ENCODE measurements at regions not wholly inside any gene's neighbourhood (a gene's known extent, or its start where the extent isn't known, plus 50 kb on each side); places are given as distances from the start of the nearest gene placed in this dataset.

DNA sequence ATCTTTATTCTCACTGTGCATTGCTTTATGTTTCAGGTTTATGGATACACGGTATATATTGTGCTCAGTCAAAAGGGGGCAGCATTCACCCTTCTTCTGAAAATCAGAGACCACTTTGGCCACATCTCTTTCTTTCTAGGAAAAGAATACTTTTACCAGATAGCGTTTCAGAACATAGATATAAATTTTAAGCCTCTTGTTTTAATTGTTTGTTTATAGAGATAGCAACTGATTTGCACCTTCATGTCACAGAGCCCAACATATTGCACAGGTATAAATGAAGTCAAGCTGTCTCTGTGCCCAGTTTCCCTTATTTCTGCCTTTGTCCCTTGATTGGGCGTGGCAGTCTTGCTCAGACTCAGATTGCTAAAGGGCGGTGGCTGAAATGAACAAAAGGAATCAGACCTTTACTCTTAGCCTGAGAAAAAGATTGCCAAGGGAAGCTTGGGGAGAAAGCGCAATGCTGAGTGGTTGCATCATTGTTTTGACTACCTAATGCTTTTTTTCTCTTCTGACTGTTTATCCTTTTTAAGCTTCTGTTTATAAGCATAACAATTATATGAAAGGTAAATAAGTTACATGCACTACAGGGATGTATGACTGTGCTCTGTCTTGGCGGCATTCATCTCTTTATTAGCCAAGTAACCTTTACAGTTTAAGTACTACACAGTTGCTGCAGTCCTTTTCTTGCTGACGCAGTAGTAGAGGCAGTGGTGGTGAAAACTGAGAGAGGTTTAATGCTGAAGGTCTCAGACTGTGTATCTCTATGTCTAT is 70.8 kb upstream of the ZBTB20 start:
- no peak overlapping the region for H2AFZ ChIP-seq (ENCODE audit: low read length)
- CTCF ChIA-PET (ENCODE audit: low intra/inter-chr PET ratio, low total read pairs): interaction anchor here (0.8 to 1.5 kb wide), 4 partner anchors 475 to 602 kb away, joined by 5 to 9 read pairs (median 6); no protein-coding TSS in a partner anchor
- intact Hi-C loops (cut with micrococcal nuclease; ENCODE audit: unreplicated experiment) (loop anchor here (1.0 to 10.0 kb wide), 6 partner anchors 123 to 707 kb away; no protein-coding TSS in a partner anchor), in situ Hi-C loops (cut with HindIII; ENCODE audit: extremely low pct_ligation_motif_present, low pct_unique_long_range_greater_than_20kb) (loop anchor here (5.0 kb wide), 2 partner anchors 474 to 599 kb away; no protein-coding TSS in a partner anchor)
- H3K9ac ChIP-seq (ENCODE audit: insufficient read depth, low read depth, low read length): no peak overlapping the region
- WGBS (ENCODE audit: low lambda C conversion rate): 17% methylated on average over 7 of the region's 7 CpGs
- POLR2A ChIA-PET: no interaction called here
- ATAC-seq: peak; percentile 82
- no TSS peak for BruUV-seq (replicated peaks)
- peak; percentile 48 for FAIRE-seq
- H3K27ac ChIP-seq (ENCODE audit: extremely low read length, insufficient read depth, low read length): no peak overlapping the region
- H3K9me3 ChIP-seq (ENCODE audit: low read length): no peaks in the 10 kb centered on the region
- DNase-seq (ENCODE audit: low spot score): peak; percentile 32
- no peaks in the 10 kb centered on the region for H3K79me2 ChIP-seq (ENCODE audit: insufficient read depth, low read length)
- peaks cover 15% of the 10 kb centered on the region for H3K4me1 ChIP-seq (ENCODE audit: insufficient read depth, low read length)
- no peaks in the 10 kb centered on the region for H4K20me1 ChIP-seq (ENCODE audit: insufficient read depth, low read length)
- no peaks in the 10 kb centered on the region for H3K36me3 ChIP-seq (replicated peaks in 1 of 2; ENCODE audit: control insufficient read depth in 1 of 2, insufficient read depth in 2 of 2, low read length in 2 of 2)
- no peak overlapping the region for H3K4me3 ChIP-seq (replicated peaks in 1 of 3; ENCODE audit: insufficient read depth in 1 of 3, low read depth in 2 of 3, low read length in 3 of 3)
- H3K4me2 ChIP-seq (ENCODE audit: low read depth, low read length): no peak overlapping the region
- no peaks in the 10 kb centered on the region for H3K27me3 ChIP-seq (ENCODE audit: control insufficient read depth in 1 of 2, insufficient read depth in 2 of 2, low read length in 2 of 2)
- TF ChIP-seq ZNF572 (CRISPR knock-in tag; IDR thresholded peaks at IDR 0.05) (no peak), PRPF4 (IDR thresholded peaks at IDR 0.05; ENCODE audit: low read depth, low read length, poor library complexity, severe bottlenecking) (no peak), RAD21 (CRISPR knock-in tag; IDR thresholded peaks at IDR 0.05) (0 out of 2 replicates have a peak, but pooled peaks have one; percentile 31), ZNF264 (CRISPR knock-in tag; IDR thresholded peaks at IDR 0.05) (no peak), TOE1 (CRISPR knock-in tag; IDR thresholded peaks at IDR 0.05) (no peak), TCF12 (IDR thresholded peaks at IDR 0.05) (no peak), TCF12 (CRISPR knock-in tag; IDR thresholded peaks at IDR 0.05) (no peak), TEAD2 (CRISPR knock-in tag; IDR thresholded peaks at IDR 0.05) (no peak), BRCA1 (CRISPR knock-in tag; IDR thresholded peaks at IDR 0.05) (no peak), ISX (CRISPR knock-in tag; conservative IDR thresholded peaks at IDR 0.05) (no peak), SMC3 (IDR thresholded peaks at IDR 0.05; ENCODE audit: low read length) (peak; percentile 54; the same call in 1 of the 2 replicates), ZNF556 (CRISPR knock-in tag; IDR thresholded peaks at IDR 0.05; ENCODE audit: borderline replicate concordance) (no peak), BCL6 (CRISPR knock-in tag; IDR thresholded peaks at IDR 0.05) (peak; percentile 90), REXO4 (CRISPR knock-in tag; IDR thresholded peaks at IDR 0.05; ENCODE audit: borderline replicate concordance) (no peak), MIXL1 (CRISPR knock-in tag; IDR thresholded peaks at IDR 0.05) (no peak), ZSCAN25 (CRISPR knock-in tag; IDR thresholded peaks at IDR 0.05) (no peak), ZNF180 (CRISPR knock-in tag; IDR thresholded peaks at IDR 0.05; ENCODE audit: borderline replicate concordance, low read depth) (no peak), ZNF577 (CRISPR knock-in tag; IDR thresholded peaks at IDR 0.05; ENCODE audit: borderline replicate concordance, low read depth) (no peak)
- TF ChIP-seq, protein P1, sequence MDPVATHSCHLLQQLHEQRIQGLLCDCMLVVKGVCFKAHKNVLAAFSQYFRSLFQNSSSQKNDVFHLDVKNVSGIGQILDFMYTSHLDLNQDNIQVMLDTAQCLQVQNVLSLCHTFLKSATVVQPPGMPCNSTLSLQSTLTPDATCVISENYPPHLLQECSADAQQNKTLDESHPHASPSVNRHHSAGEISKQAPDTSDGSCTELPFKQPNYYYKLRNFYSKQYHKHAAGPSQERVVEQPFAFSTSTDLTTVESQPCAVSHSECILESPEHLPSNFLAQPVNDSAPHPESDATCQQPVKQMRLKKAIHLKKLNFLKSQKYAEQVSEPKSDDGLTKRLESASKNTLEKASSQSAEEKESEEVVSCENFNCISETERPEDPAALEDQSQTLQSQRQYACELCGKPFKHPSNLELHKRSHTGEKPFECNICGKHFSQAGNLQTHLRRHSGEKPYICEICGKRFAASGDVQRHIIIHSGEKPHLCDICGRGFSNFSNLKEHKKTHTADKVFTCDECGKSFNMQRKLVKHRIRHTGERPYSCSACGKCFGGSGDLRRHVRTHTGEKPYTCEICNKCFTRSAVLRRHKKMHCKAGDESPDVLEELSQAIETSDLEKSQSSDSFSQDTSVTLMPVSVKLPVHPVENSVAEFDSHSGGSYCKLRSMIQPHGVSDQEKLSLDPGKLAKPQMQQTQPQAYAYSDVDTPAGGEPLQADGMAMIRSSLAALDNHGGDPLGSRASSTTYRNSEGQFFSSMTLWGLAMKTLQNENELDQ (CRISPR knock-in tag; IDR thresholded peaks at IDR 0.05; ENCODE audit: borderline replicate concordance): no peak
- TF ChIP-seq, protein P2, sequence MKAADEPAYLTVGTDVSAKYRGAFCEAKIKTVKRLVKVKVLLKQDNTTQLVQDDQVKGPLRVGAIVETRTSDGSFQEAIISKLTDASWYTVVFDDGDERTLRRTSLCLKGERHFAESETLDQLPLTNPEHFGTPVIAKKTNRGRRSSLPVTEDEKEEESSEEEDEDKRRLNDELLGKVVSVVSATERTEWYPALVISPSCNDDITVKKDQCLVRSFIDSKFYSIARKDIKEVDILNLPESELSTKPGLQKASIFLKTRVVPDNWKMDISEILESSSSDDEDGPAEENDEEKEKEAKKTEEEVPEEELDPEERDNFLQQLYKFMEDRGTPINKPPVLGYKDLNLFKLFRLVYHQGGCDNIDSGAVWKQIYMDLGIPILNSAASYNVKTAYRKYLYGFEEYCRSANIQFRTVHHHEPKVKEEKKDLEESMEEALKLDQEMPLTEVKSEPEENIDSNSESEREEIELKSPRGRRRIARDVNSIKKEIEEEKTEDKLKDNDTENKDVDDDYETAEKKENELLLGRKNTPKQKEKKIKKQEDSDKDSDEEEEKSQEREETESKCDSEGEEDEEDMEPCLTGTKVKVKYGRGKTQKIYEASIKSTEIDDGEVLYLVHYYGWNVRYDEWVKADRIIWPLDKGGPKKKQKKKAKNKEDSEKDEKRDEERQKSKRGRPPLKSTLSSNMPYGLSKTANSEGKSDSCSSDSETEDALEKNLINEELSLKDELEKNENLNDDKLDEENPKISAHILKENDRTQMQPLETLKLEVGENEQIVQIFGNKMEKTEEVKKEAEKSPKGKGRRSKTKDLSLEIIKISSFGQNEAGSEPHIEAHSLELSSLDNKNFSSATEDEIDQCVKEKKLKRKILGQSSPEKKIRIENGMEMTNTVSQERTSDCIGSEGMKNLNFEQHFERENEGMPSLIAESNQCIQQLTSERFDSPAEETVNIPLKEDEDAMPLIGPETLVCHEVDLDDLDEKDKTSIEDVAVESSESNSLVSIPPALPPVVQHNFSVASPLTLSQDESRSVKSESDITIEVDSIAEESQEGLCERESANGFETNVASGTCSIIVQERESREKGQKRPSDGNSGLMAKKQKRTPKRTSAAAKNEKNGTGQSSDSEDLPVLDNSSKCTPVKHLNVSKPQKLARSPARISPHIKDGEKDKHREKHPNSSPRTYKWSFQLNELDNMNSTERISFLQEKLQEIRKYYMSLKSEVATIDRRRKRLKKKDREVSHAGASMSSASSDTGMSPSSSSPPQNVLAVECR (CRISPR knock-in tag; IDR thresholded peaks at IDR 0.05; ENCODE audit: borderline replicate concordance): no peak

All from HepG2 (cell line).